Fibroblast of lung (primary cell): ENCODE measurements at regions not wholly inside any gene's neighbourhood (a gene's known extent, or its start where the extent isn't known, plus 50 kb on each side); places are given as distances from the start of the nearest gene placed in this dataset.

Experiments used
- DNase-seq, 2 donors: peaks; one replicate each; pipeline versions ENCODE4 v3.0.0 to v3.0.0-alpha.2; 2010; ENCODE audit warnings: low read depth in 2 of 2
- H2AFZ ChIP-seq: 2 replicates; pipeline ENCODE4 v1.5.1; 2012; ENCODE audit warnings: low read length, control low read depth, inconsistent platforms
- H3K27ac ChIP-seq: 2 replicates; pipeline ENCODE4 v1.5.1; 2011; ENCODE audit warnings: low read length, control low read depth; ENCODE audit not compliant: insufficient read depth
- H3K27me3 ChIP-seq: 2 replicates; pipeline ENCODE4 v1.5.1; 2011; ENCODE audit warnings: mild to moderate bottlenecking, low read length; ENCODE audit not compliant: control insufficient read depth, insufficient read depth
- H3K36me3 ChIP-seq: 2 replicates; pipeline ENCODE4 v1.5.1; 2011; ENCODE audit warnings: low read length; ENCODE audit not compliant: control insufficient read depth, insufficient read depth
- H3K4me1 ChIP-seq: 2 replicates; pipeline ENCODE4 v1.5.1; 2011; ENCODE audit warnings: low read length; ENCODE audit not compliant: control insufficient read depth, insufficient read depth; ENCODE audit errors: extremely low read depth
- H3K4me2 ChIP-seq: 2 replicates; pipeline ENCODE4 v1.5.1; 2011; ENCODE audit warnings: low read length, control low read depth; ENCODE audit not compliant: insufficient read depth; ENCODE audit errors: extremely low read depth
- H3K4me3 ChIP-seq, 4 experiments: fragments of 200-600 bp in 1 of 4; sonication (generic) in 1 of 4; replicated peaks in 1 of 4; 2 replicates each; pipeline ENCODE4 v1.5.1; 2011 to 2016; ENCODE audit warnings: low read length in 4 of 4, low read depth in 3 of 4, mild to moderate bottlenecking in 3 of 4, control low read depth in 2 of 4, inconsistent platforms in 1 of 4, mixed read lengths in 1 of 4; ENCODE audit not compliant: insufficient read depth in 1 of 4; ENCODE audit errors: control extremely low read depth in 1 of 4
- H3K79me2 ChIP-seq: 2 replicates; pipeline ENCODE4 v1.5.1; 2012; ENCODE audit warnings: mild to moderate bottlenecking, low read length, inconsistent platforms; ENCODE audit not compliant: control insufficient read depth, insufficient read depth
- H3K9ac ChIP-seq: 2 replicates; pipeline ENCODE4 v1.5.1; 2011; ENCODE audit warnings: mild to moderate bottlenecking, low read length, control low read depth; ENCODE audit not compliant: insufficient read depth
- H3K9me3 ChIP-seq: 2 replicates; pipeline ENCODE4 v1.5.1; 2012; ENCODE audit warnings: low read depth, low read length; ENCODE audit not compliant: control insufficient read depth, insufficient read depth
- H4K20me1 ChIP-seq: 2 replicates; pipeline ENCODE4 v1.5.1; 2011; ENCODE audit warnings: low read length; ENCODE audit not compliant: control insufficient read depth, insufficient read depth; ENCODE audit errors: extremely low read depth
- EZH2 ChIP-seq: IDR thresholded peaks from 2 replicates; pipeline ENCODE4 v1.5.1; 2012; ENCODE audit warnings: low read length, control low read depth, mild to moderate bottlenecking; ENCODE audit errors: missing control alignments
- TF ChIP-seq, protein P1 (sequence below), 2 donors: IDR thresholded peaks in 1 of 2; conservative IDR thresholded peaks in 1 of 2; 1 replicate in 1 of 2; 2 replicates in 1 of 2; pipeline ENCODE4 v1.5.1; 2011 to 2012; ENCODE audit warnings: low read length in 2 of 2, control low read depth in 1 of 2, inconsistent platforms in 1 of 2, low read depth in 1 of 2, mild to moderate bottlenecking in 1 of 2

- no peaks in the 10 kb centered on the region for H3K4me1 ChIP-seq
- no peak for DNase-seq
- H3K79me2 ChIP-seq = no peaks in the 10 kb centered on the region
- H3K27ac ChIP-seq = no peak overlapping the region
- H3K4me3 ChIP-seq = no peak overlapping the region
- H3K36me3 ChIP-seq = no peaks in the 10 kb centered on the region
- H3K9ac ChIP-seq = no peak overlapping the region
- H3K9me3 ChIP-seq = no peaks in the 10 kb centered on the region
- no peaks in the 10 kb centered on the region for H4K20me1 ChIP-seq
- no peak overlapping the region for H2AFZ ChIP-seq
- H3K27me3 ChIP-seq = no peaks in the 10 kb centered on the region
- no peak overlapping the region for H3K4me2 ChIP-seq
- TF ChIP-seq, protein P1, sequence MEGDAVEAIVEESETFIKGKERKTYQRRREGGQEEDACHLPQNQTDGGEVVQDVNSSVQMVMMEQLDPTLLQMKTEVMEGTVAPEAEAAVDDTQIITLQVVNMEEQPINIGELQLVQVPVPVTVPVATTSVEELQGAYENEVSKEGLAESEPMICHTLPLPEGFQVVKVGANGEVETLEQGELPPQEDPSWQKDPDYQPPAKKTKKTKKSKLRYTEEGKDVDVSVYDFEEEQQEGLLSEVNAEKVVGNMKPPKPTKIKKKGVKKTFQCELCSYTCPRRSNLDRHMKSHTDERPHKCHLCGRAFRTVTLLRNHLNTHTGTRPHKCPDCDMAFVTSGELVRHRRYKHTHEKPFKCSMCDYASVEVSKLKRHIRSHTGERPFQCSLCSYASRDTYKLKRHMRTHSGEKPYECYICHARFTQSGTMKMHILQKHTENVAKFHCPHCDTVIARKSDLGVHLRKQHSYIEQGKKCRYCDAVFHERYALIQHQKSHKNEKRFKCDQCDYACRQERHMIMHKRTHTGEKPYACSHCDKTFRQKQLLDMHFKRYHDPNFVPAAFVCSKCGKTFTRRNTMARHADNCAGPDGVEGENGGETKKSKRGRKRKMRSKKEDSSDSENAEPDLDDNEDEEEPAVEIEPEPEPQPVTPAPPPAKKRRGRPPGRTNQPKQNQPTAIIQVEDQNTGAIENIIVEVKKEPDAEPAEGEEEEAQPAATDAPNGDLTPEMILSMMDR (conservative IDR thresholded peaks at IDR 0.05 in 1 of 2, IDR thresholded peaks at IDR 0.05 in 1 of 2; ENCODE audit: low read depth in 1 of 2, low read length in 2 of 2) = no peak
- no peak for TF ChIP-seq EZH2
Observed at GRCh38 chr2:19682493-19682892, 219.3 kb downstream of the TTC32 start.

- H2AFZ ChIP-seq = no peak overlapping the region
- no peaks in the 10 kb centered on the region for H4K20me1 ChIP-seq
- DNase-seq = peak in 1 of 2 donors; percentile 18
- no peaks in the 10 kb centered on the region for H3K9me3 ChIP-seq
- H3K36me3 ChIP-seq = no peaks in the 10 kb centered on the region
- no peak overlapping the region for H3K27ac ChIP-seq
- H3K9ac ChIP-seq = no peak overlapping the region
- no peak overlapping the region for H3K4me2 ChIP-seq
- no peaks in the 10 kb centered on the region for H3K27me3 ChIP-seq
- no peaks in the 10 kb centered on the region for H3K79me2 ChIP-seq
- no peak for TF ChIP-seq EZH2
- TF ChIP-seq, protein P1 (conservative IDR thresholded peaks at IDR 0.05 in 1 of 2, IDR thresholded peaks at IDR 0.05 in 1 of 2; ENCODE audit: low read depth in 1 of 2, low read length in 2 of 2) = no peak
- no peaks in the 10 kb centered on the region for H3K4me1 ChIP-seq
- no peak overlapping the region for H3K4me3 ChIP-seq
Observed at GRCh38 chr2:19677825-19678518, 223.8 kb downstream of the TTC32 start.

- Histone ChIP-seq H4K20me1 (no peaks in the 10 kb centered on the region), H3K9me3 (no peaks in the 10 kb centered on the region), H3K27me3 (no peaks in the 10 kb centered on the region), H3K4me2 (no peak overlapping the region), H3K4me3 (no peak overlapping the region), H3K4me1 (no peaks in the 10 kb centered on the region), H2AFZ (no peak overlapping the region), H3K79me2 (no peaks in the 10 kb centered on the region), H3K36me3 (no peaks in the 10 kb centered on the region), H3K27ac (no peak overlapping the region), H3K9ac (no peak overlapping the region)
- TF ChIP-seq EZH2 = no peak
- TF ChIP-seq, protein P1 (conservative IDR thresholded peaks at IDR 0.05 in 1 of 2, IDR thresholded peaks at IDR 0.05 in 1 of 2; ENCODE audit: low read depth in 1 of 2, low read length in 2 of 2) = no peak
- no peak for DNase-seq
Observed at GRCh38 chr2:19677215-19677777, 224.5 kb downstream of the TTC32 start.
